Transverse colon (tissue), 3 donors: ENCODE measurements at regions not wholly inside any gene's neighbourhood (a gene's known extent, or its start where the extent isn't known, plus 50 kb on each side); places are given as distances from the start of the nearest gene placed in this dataset.

ENCODE experiments used
- CTCF ChIP-seq, 5 experiments: fragments of 200-600 bp in 3 of 5; fragments of 450-650 bp in 2 of 5; sonication (generic) in 3 of 5; IDR thresholded peaks; 1 replicate in 2 of 5; 2 replicates in 3 of 5; pipeline ENCODE4 v1.5.1; 2016 to 2017; ENCODE audit warnings: antibody characterized with exemption in 5 of 5, inconsistent platforms in 3 of 5, mild to moderate bottlenecking in 2 of 5, moderate library complexity in 1 of 5
- EP300 ChIP-seq: sonication (generic); formaldehyde crosslinking; IDR thresholded peaks from one replicate; pipeline ENCODE4 v1.6.1; 2017; ENCODE audit warnings: antibody characterized with exemption, low read depth
- POLR2A ChIP-seq: fragments of 450-650 bp; IDR thresholded peaks from one replicate; pipeline ENCODE4 v1.6.1; 2016; ENCODE audit warnings: antibody characterized with exemption, mild to moderate bottlenecking, moderate library complexity

- TF ChIP-seq CTCF (IDR thresholded peaks at IDR 0.05) (no peak), EP300 (no peak), POLR2A (no peak)
These were observed 121.8 kb upstream of the RUNX3 start for GRCh38 chr1:25051906-25052305.
